NOMO-1 (cell line): ENCODE measurements at regions not wholly inside any gene's neighbourhood (a gene's known extent, or its start where the extent isn't known, plus 50 kb on each side); places are given as distances from the start of the nearest gene placed in this dataset.

Experiments used
- DNase-seq, 2 experiments: peaks; one replicate each; lab custom pipeline; 2025; ENCODE audit not compliant: unreplicated experiment in 2 of 2; lab: John Stamatoyannopoulos, UW

DNA sequence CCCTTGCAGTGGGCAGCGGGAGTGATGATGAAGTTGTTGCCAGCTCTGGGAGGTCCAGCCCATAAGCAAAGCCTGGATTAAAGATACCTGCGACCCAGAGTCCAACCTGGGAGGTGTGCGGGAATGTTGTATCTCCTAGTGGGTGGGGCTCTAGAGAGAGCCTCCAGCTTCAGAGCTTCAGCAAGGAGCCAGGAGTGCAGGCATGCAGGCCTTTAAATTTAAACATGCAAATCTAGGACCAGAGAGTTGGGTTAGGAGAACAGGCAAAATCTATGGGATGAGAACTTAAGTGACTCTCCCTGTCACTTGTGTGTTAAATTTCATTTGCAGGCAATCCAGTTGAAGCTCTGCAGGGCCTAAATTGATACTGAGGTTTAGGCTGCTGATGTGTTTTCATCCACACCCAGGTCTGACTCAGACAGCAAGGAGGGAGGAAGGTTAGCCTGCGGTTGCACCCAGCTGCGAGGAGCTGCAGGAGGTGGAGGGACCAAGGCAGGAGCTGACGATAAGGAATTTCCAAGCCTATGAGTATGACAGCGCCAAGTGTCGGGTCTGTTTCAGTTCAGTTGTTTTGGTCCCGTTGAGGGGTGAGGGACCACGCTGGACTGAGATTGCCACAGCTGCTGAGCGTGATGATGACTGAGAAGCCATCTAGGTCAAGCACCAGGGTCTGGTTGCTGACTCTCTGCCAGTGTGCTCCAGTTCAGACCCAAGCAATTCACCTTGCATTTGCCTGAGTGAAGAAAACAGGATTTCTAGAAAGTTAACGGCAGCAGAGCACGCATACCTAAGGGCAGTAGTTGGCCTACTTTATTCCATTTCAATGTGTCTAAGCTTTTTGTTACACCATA, 243.0 kb downstream of the ICE1 start:
- no peak for DNase-seq

- DNase-seq = no peak
These were observed 236.5 kb downstream of the ICE1 start for GRCh38 chr5:5658889-5659465.

DNA sequence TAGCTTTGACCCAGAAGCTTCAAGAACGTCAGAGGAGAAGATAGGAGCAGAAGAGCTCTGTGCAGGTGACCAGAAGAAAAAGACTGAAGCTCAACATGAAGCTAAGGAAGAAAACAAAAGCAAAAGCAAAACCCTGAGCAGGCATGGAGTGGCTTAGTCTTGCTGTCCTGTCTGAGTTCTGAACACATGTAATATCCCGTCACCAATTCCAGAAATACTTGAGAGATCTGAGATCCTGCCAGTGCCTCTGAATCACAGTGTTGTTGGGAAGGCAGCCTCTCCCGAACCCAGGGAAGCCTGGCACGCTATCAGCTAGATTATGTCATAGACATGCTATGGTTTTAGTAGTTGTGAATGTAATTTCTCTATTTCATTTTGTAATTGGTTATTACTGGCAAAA, 235.7 kb downstream of the ICE1 start:
- no peak for DNase-seq

GRCh38 chr5:5652181-5652580, 229.7 kb downstream of the ICE1 start:
- no peak for DNase-seq

DNA sequence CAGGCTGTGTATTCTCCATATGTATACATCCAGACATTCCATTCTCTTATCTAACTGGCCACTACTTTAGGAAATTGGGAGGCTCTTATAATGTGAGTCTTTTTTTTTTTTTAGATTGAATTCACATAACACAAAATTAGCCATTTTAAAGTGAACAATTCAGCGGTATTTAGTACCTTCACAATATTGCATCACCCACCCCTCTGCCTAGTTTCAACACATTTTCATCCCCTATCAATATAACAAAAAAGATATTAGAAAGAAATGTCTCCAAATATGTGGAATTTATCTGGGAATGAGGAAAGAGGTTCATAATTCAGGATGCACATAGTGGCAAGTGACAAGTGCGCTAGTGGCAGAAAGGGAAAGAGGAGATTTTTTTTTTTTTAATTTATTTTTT, 228.5 kb downstream of the ICE1 start:
- no peak for DNase-seq

DNA sequence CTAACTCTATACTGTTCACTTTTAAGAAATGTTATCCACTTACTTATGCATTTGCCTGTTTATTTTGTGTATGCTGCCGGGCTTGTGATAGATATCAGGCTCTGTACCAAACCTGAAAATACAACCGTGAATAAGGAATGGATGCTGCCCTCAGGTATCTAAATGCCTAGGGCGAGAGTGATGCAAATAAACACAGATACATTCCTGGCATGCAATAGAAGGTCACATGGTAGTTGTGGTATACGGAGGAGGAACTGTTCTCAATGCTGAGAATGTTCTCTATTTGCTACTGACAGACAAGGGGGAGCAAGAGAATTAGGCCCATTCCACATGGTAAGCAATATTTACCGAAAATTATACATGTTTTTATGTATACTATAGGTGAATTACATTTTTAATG, 227.8 kb downstream of the ICE1 start:
- DNase-seq = no peak

GRCh38 chr5:5649641-5650040, 227.2 kb downstream of the ICE1 start:
- no peak for DNase-seq

GRCh38 chr5:5648694-5649093, 226.2 kb downstream of the ICE1 start:
- no peak for DNase-seq

GRCh38 chr5:5645891-5646290, 223.4 kb downstream of the ICE1 start:
- no peak for DNase-seq

GRCh38 chr5:5645198-5645597, 222.7 kb downstream of the ICE1 start:
- no peak for DNase-seq

GRCh38 chr5:5644249-5644648, 221.8 kb downstream of the ICE1 start:
- DNase-seq = no peak

DNA sequence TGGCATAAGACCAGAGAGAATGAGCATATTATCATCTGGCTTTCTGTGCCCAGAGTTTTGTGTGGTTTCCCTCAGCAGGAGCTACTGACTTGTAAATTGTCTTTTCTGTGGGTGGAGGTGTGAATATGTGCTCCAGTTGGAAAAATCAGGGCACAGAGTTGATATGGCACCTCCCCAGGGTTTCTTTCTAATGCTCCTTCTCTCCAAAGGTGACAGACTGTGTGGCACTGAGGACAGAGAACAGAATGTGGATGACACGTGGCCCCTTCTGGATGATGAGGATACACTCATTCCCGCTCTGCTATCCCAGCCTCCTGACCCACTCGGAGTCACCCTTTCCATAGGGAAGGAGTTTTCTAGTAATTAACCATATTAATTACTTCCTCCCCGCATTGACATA, 221.0 kb downstream of the ICE1 start:
- no peak for DNase-seq

GRCh38 chr5:5638211-5638610, 215.7 kb downstream of the ICE1 start:
- DNase-seq = no peak

DNA sequence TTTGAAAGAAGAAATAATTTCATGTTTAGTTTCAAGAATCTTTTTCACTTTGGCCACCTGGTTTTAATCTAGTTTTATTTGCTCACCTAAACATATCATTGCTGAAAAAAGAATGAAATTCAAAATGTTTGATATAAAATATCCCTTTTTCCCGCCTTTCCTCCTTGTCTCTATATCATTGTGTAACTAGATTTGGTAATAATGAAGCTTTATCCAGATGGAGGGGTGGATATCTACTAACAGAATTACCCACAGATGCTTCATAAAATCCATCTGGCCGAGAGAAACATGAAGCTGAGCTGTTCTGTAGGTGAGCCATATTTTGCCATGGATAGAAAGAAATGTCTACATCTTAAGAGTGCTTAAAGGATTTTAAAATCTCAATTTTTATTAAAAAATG, 214.7 kb downstream of the ICE1 start:
- no peak for DNase-seq

DNA sequence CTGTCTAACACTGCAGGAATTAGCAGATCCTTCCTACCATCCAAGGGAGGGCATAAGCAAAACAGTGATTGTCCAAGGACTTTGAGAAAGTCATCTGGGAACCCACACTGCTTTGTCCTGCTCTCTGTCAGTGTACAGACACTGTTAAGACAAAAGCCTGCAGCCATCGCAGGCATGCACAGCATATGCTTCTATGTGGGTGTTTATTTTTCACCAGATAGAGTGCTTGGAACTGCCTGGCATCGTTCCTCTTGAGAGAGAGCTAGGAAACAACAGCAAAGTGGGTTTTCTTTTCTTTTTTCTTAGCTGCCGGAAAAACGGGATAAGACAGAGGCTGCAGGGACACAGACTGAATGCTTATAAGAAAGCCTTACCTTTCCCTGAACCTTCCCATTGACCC, 212.3 kb downstream of the ICE1 start:
- DNase-seq = no peak

GRCh38 chr5:5633579-5633978, 211.1 kb downstream of the ICE1 start:
- no peak for DNase-seq

DNA sequence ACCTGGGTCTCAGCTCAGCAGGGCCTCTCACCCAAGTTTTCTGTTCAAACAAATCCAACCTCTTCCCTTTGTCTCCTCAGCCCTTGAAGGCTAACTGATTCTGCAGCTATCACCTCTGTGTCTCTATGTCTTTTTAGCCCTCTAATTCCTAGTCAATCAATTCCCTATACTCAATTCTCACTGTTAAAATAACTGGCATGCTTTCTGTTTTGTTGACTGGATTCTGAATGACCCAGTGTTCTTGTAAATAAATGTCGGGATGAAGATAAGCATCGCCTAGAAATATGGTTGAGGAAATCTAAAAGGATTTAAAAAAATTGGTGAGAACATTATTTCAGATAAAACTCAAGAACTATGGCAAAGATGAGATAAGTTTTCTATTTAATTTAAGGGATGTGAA, 210.2 kb downstream of the ICE1 start:
- DNase-seq = no peak

DNA sequence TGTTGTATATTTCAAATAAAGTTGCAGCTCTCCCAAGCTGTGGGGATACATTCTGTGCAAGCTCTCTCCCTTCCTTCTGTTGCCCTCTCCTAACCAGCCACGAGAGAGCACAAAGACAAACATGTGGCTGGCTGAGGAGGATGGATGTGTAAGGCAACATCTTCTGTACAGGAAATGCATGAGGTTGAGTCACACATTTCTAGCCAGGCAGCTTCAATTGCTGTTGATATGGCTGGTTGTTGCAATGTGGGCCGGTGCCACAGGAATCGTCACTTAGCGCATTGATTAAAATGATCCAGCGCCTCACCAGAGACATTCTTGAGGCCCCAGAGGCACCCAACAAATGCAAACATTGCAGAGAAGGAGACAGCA, 207.1 kb downstream of the ICE1 start:
- no peak for DNase-seq

DNA sequence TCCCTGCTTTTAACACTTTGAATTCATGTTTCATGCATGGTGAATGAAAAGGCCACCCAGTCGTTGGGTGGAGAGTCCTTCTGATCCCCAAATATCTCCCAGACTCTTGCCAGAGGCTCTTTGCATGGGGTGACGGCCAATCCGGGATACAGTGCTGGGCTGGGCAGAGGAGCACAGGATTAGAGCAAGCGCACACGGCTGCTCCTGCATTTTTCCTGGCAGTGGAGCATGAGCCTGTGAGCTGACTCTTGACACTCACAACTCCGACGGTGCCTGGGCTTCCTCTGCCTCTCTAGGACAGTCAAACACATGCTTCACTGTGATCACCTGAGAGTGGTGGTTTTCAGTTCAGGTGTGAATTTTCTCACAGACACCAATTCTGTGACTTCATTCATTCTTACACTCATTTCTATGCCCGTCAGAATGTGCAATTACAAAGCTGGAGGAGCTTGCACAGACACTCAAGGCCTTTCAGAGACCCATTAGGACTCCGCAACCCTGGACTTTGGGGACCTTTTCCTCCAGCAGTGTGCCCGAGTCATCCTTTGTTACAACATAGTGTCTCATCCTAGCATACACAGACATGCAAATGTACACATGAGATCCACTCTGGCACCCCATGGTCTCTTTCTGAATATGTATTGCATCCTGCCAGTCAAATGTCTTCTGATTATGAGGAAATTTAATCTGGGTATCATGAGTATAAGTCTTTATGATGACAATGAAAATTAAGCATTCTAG, 206.6 kb downstream of the ICE1 start:
- no peak for DNase-seq

- no peak for DNase-seq
These were observed 203.9 kb downstream of the ICE1 start for GRCh38 chr5:5626412-5626811.

DNA sequence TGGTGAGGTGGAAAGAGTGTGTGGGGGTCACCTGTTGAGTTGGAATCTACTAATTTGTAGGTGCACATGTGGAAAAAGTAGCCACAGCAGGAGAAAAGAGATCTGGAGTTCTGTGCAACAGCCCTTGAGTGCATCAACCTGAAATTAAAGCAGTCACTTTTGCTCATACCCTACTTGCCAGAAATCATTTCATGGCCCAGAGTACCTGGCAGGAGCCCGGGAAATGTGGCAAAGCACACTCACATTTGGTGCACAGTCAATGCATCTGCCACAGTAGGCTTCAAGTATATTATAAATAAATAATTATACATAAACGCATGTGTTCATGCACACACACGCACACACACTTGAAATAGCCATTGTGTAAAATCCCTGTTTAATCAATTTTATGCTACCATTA, 203.0 kb downstream of the ICE1 start:
- no peak for DNase-seq

DNA sequence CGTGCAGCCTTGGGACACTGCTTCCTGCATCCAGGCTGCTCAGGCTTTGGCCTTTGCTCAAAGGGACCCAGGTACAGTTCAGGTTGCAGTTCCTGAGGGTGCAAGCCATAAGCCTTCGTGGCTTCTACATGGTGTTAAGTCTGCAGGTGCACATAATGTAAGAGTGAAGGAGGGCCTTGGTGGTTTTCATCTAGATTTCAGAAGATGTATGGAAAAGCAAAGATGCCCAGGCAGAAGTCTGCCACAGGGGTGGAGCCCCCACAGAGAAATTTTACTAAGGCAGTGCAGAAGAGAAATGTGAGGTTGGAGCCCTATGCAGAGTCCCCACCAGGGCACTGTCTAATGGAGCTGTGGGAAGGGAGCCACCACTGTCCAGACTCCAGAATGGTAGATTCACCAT, 200.9 kb downstream of the ICE1 start:
- no peak for DNase-seq
